H1 (cell line): ENCODE measurements at regions not wholly inside any gene's neighbourhood (a gene's known extent, or its start where the extent isn't known, plus 50 kb on each side); places are given as distances from the start of the nearest gene placed in this dataset.

Source experiments
- CTCF ChIA-PET: fragments of 300-600 bp; sonication (Branson Sonifier 250); formaldehyde crosslinking; loops from one replicate; lab custom pipeline; 2021; ENCODE audit not compliant: partially characterized antibody; lab: Charles Lee
- POLR2A ChIA-PET: fragments of 300-600 bp; sonication (Branson Sonifier 250); formaldehyde crosslinking; loops from one replicate; lab custom pipeline; 2021; ENCODE audit warnings: inconsistent platforms; ENCODE audit not compliant: partially characterized antibody; lab: Charles Lee
- DNase-seq, 2 experiments: peaks; one replicate each; pipeline versions ENCODE4 v3.0.0 to v3.0.0-alpha.2; 2010 to 2022; ENCODE audit warnings: low spot score in 2 of 2, low read depth in 1 of 2, mixed read lengths in 1 of 2
- FAIRE-seq: peaks from 2 replicates; lab custom pipeline; 2011; peaks lifted over from hg19 to GRCh38; lab: Jason Lieb, UNC
- H2AFZ ChIP-seq: 2 replicates; pipeline ENCODE4 v1.8.1; 2012; ENCODE audit warnings: low read length, inconsistent platforms
- H2AK5ac ChIP-seq: 2 replicates; pipeline ENCODE4 v1.6.1; 2013; ENCODE audit warnings: low read depth, low read length
- H2BK120ac ChIP-seq: replicated peaks from 2 replicates; pipeline ENCODE3; 2013; ENCODE audit warnings: low read depth, low read length, inconsistent platforms
- H2BK12ac ChIP-seq: 2 replicates; pipeline ENCODE4 v1.6.1; 2013; ENCODE audit warnings: low read depth, low read length
- H2BK15ac ChIP-seq: 2 replicates; pipeline ENCODE4 v1.6.1; 2013; ENCODE audit warnings: low read length
- H2BK20ac ChIP-seq: 2 replicates; pipeline ENCODE4 v1.6.1; 2013; ENCODE audit warnings: low read length
- H2BK5ac ChIP-seq: 2 replicates; pipeline ENCODE4 v1.6.1; 2013; ENCODE audit warnings: low read depth, low read length
- H3K14ac ChIP-seq: 2 replicates; pipeline ENCODE4 v1.6.1; 2013; ENCODE audit warnings: inconsistent platforms; ENCODE audit not compliant: insufficient read length
- H3K18ac ChIP-seq: 2 replicates; pipeline ENCODE4 v1.6.1; 2013; ENCODE audit warnings: low read length; ENCODE audit errors: extremely low read depth
- H3K23ac ChIP-seq: 2 replicates; pipeline ENCODE4 v1.6.1; 2013; ENCODE audit warnings: inconsistent platforms; ENCODE audit not compliant: insufficient read length
- H3K23me2 ChIP-seq: 2 replicates; pipeline ENCODE4 v1.6.1; 2013; ENCODE audit warnings: low read depth, low read length
- H3K27ac ChIP-seq: 2 replicates; pipeline ENCODE4 v1.6.1; 2011; ENCODE audit warnings: low read depth, low read length, inconsistent platforms
- H3K27me3 ChIP-seq, 4 experiments: replicated peaks in 1 of 4; 1 replicate in 1 of 4; 2 replicates in 3 of 4; pipeline versions ENCODE4 v1.6.1 to v1.8.1; 2011 to 2013; ENCODE audit warnings: low read length in 3 of 4, mild to moderate bottlenecking in 3 of 4, inconsistent platforms in 2 of 4, mixed read lengths in 2 of 4, moderate library complexity in 1 of 4; ENCODE audit not compliant: control insufficient read depth in 3 of 4, insufficient read depth in 3 of 4; ENCODE audit errors: extremely low read depth in 1 of 4
- H3K36me3 ChIP-seq, 4 experiments: 2 replicates each; pipeline versions ENCODE4 v1.6.1 to v1.8.1; 2011 to 2013; ENCODE audit warnings: mild to moderate bottlenecking in 4 of 4, low read length in 3 of 4, moderate library complexity in 2 of 4, control low read depth in 1 of 4, inconsistent platforms in 1 of 4; ENCODE audit not compliant: insufficient read depth in 4 of 4, control insufficient read depth in 2 of 4
- H3K4ac ChIP-seq: replicated peaks from 2 replicates; pipeline ENCODE3; 2013; ENCODE audit warnings: low read length, low read depth, mixed read lengths, inconsistent platforms; ENCODE audit not compliant: insufficient read length
- H3K4me1 ChIP-seq, 4 experiments: replicated peaks in 1 of 4; 1 replicate in 1 of 4; 2 replicates in 3 of 4; pipeline versions ENCODE4 v1.6.1 to v1.8.1; 2011 to 2013; ENCODE audit warnings: low read length in 3 of 4, inconsistent platforms in 2 of 4, mixed read lengths in 1 of 4; ENCODE audit not compliant: insufficient read depth in 4 of 4, control insufficient read depth in 3 of 4
- H3K4me2 ChIP-seq, 2 experiments: 2 replicates each; pipeline versions ENCODE4 v1.6.1 to v1.8.1; 2011 to 2013; ENCODE audit warnings: low read depth in 2 of 2, low read length in 2 of 2, control low read depth in 1 of 2, inconsistent platforms in 1 of 2, mild to moderate bottlenecking in 1 of 2; ENCODE audit not compliant: insufficient read depth in 1 of 2
- H3K4me3 ChIP-seq, 4 experiments: fragments of 200-600, 300-600 bp in 1 of 4; sonication (generic), shearing (Covaris generic), sonication (Bioruptor Twin) in 1 of 4; 2 replicates each; pipeline versions ENCODE4 v1.5.1 to v1.8.1; 2011 to 2016; ENCODE audit warnings: low read length in 4 of 4, low read depth in 3 of 4, control low read depth in 2 of 4, inconsistent platforms in 2 of 4, mild to moderate bottlenecking in 2 of 4, mixed read lengths in 1 of 4, moderate library complexity in 1 of 4; ENCODE audit not compliant: insufficient read depth in 2 of 4; ENCODE audit errors: extremely low read depth in 1 of 4
- H3K56ac ChIP-seq: replicated peaks from 2 replicates; pipeline ENCODE3; 2013; ENCODE audit warnings: low read depth, mild to moderate bottlenecking, mixed read lengths, low read length, inconsistent platforms; ENCODE audit not compliant: insufficient read length
- H3K79me1 ChIP-seq: 2 replicates; pipeline ENCODE4 v1.6.1; 2013; ENCODE audit warnings: low read depth, low read length, control low read depth
- H3K79me2 ChIP-seq, 2 experiments: 2 replicates each; pipeline versions ENCODE4 v1.6.1 to v1.8.1; 2012 to 2013; ENCODE audit warnings: low read length in 2 of 2, mild to moderate bottlenecking in 2 of 2, inconsistent platforms in 1 of 2; ENCODE audit not compliant: insufficient read depth in 2 of 2, control insufficient read depth in 1 of 2
- H3K9ac ChIP-seq, 4 experiments: replicated peaks in 1 of 4; 1 replicate in 1 of 4; 2 replicates in 3 of 4; pipeline versions ENCODE4 v1.6.1 to v1.8.1; 2011 to 2013; ENCODE audit warnings: low read depth in 3 of 4, low read length in 3 of 4, control low read depth in 2 of 4, mild to moderate bottlenecking in 2 of 4, moderate library complexity in 2 of 4, inconsistent platforms in 1 of 4; ENCODE audit errors: extremely low read depth in 1 of 4
- H3K9me3 ChIP-seq, 2 experiments: 2 replicates each; pipeline versions ENCODE4 v1.6.1 to v1.8.1; 2012 to 2013; ENCODE audit warnings: mild to moderate bottlenecking in 2 of 2, moderate library complexity in 2 of 2, control low read depth in 1 of 2, inconsistent platforms in 1 of 2, low read depth in 1 of 2, low read length in 1 of 2, mixed read lengths in 1 of 2; ENCODE audit not compliant: insufficient read depth in 2 of 2
- H4K20me1 ChIP-seq, 2 experiments: replicated peaks in 1 of 2; 2 replicates each; pipeline versions ENCODE3 to v1.8.1; 2011 to 2013; ENCODE audit warnings: inconsistent platforms in 2 of 2, low read length in 2 of 2, mild to moderate bottlenecking in 1 of 2; ENCODE audit not compliant: insufficient read depth in 2 of 2, control insufficient read depth in 1 of 2
- H4K5ac ChIP-seq: 2 replicates; pipeline ENCODE4 v1.6.1; 2013; ENCODE audit warnings: low read length, low read depth, mixed read lengths, inconsistent platforms; ENCODE audit not compliant: insufficient read length
- H4K8ac ChIP-seq: 2 replicates; pipeline ENCODE4 v1.8.0; 2013; ENCODE audit warnings: mild to moderate bottlenecking, moderate library complexity, low read length, inconsistent platforms; ENCODE audit not compliant: insufficient read depth; ENCODE audit errors: extremely low read depth
- H4K91ac ChIP-seq: replicated peaks from 2 replicates; pipeline ENCODE3; 2013; ENCODE audit warnings: low read length, mixed read lengths, inconsistent platforms; ENCODE audit not compliant: insufficient read length
- ASH2L ChIP-seq: fragments of 200-600, 300-600 bp; sonication (generic); IDR thresholded peaks from one replicate; pipeline ENCODE4 v1.7.1; 2017; ENCODE audit warnings: low read length
- CREB1 ChIP-seq: IDR thresholded peaks from 2 replicates; pipeline ENCODE4 v1.6.1; 2012; ENCODE audit warnings: inconsistent platforms
- FOSL1 ChIP-seq: IDR thresholded peaks from 2 replicates; pipeline ENCODE4 v1.6.1; 2011; ENCODE audit warnings: mild to moderate bottlenecking, low read depth, low read length, moderate library complexity; ENCODE audit not compliant: insufficient read depth
- JUN ChIP-seq: IDR thresholded peaks from 2 replicates; pipeline ENCODE4 v1.6.1; 2011; ENCODE audit warnings: low read depth, mild to moderate bottlenecking, improper control_type of control experiment, low read length
- KDM1A ChIP-seq: fragments of 200-600, 300-600 bp; sonication (generic); IDR thresholded peaks from 2 replicates; pipeline ENCODE4 v1.7.1; 2016; ENCODE audit warnings: mild to moderate bottlenecking, low read length, borderline replicate concordance
- MAX ChIP-seq: IDR thresholded peaks from 2 replicates; pipeline ENCODE4 v1.6.1; 2012; ENCODE audit warnings: inconsistent platforms
- SIX5 ChIP-seq: IDR thresholded peaks from 2 replicates; pipeline ENCODE4 v1.6.1; 2011; ENCODE audit warnings: mild to moderate bottlenecking, low read depth, low read length
- SUZ12 ChIP-seq: fragments of 200-600 bp; sonication (generic); IDR thresholded peaks from 2 replicates; pipeline ENCODE4 v1.6.1; 2012; ENCODE audit warnings: mild to moderate bottlenecking, inconsistent platforms, low read length, moderate library complexity, mixed read lengths
- TBP ChIP-seq: IDR thresholded peaks from 2 replicates; pipeline ENCODE4 v1.6.1; 2011; ENCODE audit warnings: low read depth, low read length, improper control_type of control experiment
- TCF12 ChIP-seq: IDR thresholded peaks from 2 replicates; pipeline ENCODE4 v1.6.1; 2011; ENCODE audit warnings: low read depth, mild to moderate bottlenecking, low read length
- WGBS, 2 experiments: shearing (Covaris generic) in 1 of 2; methylation state at CpG; one replicate each; pipeline versions ENCODE4 v1.1.6 to v1.1.7; 2013 to 2015; ENCODE audit warnings: low lambda C conversion rate in 2 of 2, mixed read lengths in 2 of 2, inconsistent platforms in 1 of 2, low coverage in 1 of 2, missing lambda C conversion rate in 1 of 2; ENCODE audit not compliant: insufficient replicate concordance in 2 of 2, insufficient coverage in 1 of 2, insufficient read length in 1 of 2; ENCODE audit errors: extremely low coverage in 1 of 2, missing lambda C conversion rate in 1 of 2; 5-methylcytosine and 5-hydroxymethylcytosine counted together
- TF ChIP-seq, protein P1 (sequence below): IDR thresholded peaks from 2 replicates; pipeline ENCODE4 v1.6.1; 2011; ENCODE audit warnings: low read length, improper control_type of control experiment
- TF ChIP-seq, protein P2 (sequence below), 3 experiments: IDR thresholded peaks; 1 replicate in 2 of 3; 2 replicates in 1 of 3; pipeline versions ENCODE4 v1.5.1 to v1.6.1; 2011; ENCODE audit warnings: low read length in 3 of 3, mild to moderate bottlenecking in 3 of 3, inconsistent platforms in 2 of 3, low read depth in 1 of 3, moderate library complexity in 1 of 3; ENCODE audit not compliant: insufficient read depth in 1 of 3; ENCODE audit errors: control extremely low read depth in 1 of 3

DNA sequence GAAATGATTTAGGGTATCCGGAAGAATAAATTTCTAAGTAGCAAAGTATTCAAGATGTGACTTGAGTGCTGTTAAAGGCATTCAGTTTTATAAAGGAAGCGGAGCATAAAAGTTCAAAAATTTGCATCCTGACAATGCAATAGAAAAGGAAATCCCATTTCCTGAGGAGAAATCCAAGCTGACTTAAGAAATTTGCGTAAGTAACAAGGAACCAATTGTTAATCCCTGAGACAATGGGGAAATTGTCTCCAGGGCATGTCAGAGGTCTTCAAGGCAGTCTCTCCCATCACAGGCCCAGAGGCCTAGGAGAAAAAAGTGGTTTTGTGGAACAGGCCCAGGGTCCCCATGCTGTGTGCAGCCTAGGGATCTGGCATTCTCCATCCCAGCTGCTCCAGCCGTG lies 416.0 kb downstream of the PRDM2 start:
- CTCF ChIA-PET = no interaction called here
- FAIRE-seq = no peak
- H3K27ac ChIP-seq = no peak overlapping the region
- TF ChIP-seq KDM1A = no peak
- TF ChIP-seq, protein P1, sequence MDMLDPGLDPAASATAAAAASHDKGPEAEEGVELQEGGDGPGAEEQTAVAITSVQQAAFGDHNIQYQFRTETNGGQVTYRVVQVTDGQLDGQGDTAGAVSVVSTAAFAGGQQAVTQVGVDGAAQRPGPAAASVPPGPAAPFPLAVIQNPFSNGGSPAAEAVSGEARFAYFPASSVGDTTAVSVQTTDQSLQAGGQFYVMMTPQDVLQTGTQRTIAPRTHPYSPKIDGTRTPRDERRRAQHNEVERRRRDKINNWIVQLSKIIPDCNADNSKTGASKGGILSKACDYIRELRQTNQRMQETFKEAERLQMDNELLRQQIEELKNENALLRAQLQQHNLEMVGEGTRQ = no peak
- TF ChIP-seq MAX = no peak
- TF ChIP-seq, protein P2, sequence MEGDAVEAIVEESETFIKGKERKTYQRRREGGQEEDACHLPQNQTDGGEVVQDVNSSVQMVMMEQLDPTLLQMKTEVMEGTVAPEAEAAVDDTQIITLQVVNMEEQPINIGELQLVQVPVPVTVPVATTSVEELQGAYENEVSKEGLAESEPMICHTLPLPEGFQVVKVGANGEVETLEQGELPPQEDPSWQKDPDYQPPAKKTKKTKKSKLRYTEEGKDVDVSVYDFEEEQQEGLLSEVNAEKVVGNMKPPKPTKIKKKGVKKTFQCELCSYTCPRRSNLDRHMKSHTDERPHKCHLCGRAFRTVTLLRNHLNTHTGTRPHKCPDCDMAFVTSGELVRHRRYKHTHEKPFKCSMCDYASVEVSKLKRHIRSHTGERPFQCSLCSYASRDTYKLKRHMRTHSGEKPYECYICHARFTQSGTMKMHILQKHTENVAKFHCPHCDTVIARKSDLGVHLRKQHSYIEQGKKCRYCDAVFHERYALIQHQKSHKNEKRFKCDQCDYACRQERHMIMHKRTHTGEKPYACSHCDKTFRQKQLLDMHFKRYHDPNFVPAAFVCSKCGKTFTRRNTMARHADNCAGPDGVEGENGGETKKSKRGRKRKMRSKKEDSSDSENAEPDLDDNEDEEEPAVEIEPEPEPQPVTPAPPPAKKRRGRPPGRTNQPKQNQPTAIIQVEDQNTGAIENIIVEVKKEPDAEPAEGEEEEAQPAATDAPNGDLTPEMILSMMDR (IDR thresholded peaks at IDR 0.05; ENCODE audit: control extremely low read depth in 1 of 3, insufficient read depth in 1 of 3, low read depth in 1 of 3, low read length in 3 of 3) = no peak
- no peak for TF ChIP-seq TCF12
- TF ChIP-seq CREB1 = no peak
- TF ChIP-seq SUZ12 = no peak
- TF ChIP-seq FOSL1 = no peak
- TF ChIP-seq ASH2L = no peak
- TF ChIP-seq JUN = no peak
- no peak for TF ChIP-seq TBP
- no peak for TF ChIP-seq SIX5

More for the DNA sequence above, 416.0 kb downstream of the PRDM2 start:
- H3K4me3 ChIP-seq = no peak overlapping the region
- no peaks in the 10 kb centered on the region; a peak in 2 of 7 replicates for H3K4me1 ChIP-seq
- H2AFZ ChIP-seq = no peak overlapping the region
- H2BK12ac ChIP-seq = no peak overlapping the region
- no peak overlapping the region for H2BK20ac ChIP-seq
- no peaks in the 10 kb centered on the region for H3K79me2 ChIP-seq
- H3K23ac ChIP-seq = no peak overlapping the region
- 91% methylated on average over 4 of the region's 4 CpGs; no CpG with 5 or more reads in 1 of the 2 experiments for WGBS, 2 experiments
- no peak overlapping the region for H3K14ac ChIP-seq
- peaks cover 4 to 5% of the 10 kb centered on the region in 2 experiments; a peak in 2 of 4 replicates for H3K9me3 ChIP-seq
- H3K79me1 ChIP-seq = no peaks in the 10 kb centered on the region
- no peak overlapping the region for H3K9ac ChIP-seq
- H3K23me2 ChIP-seq = no peaks in the 10 kb centered on the region
- H3K36me3 ChIP-seq = no peaks in the 10 kb centered on the region
- no peak overlapping the region for H3K4ac ChIP-seq
- no peak overlapping the region for H2BK120ac ChIP-seq
- H3K4me2 ChIP-seq = no peak overlapping the region
- DNase-seq = no peak
- H4K8ac ChIP-seq = no peak overlapping the region
- H3K18ac ChIP-seq = no peak overlapping the region
- no peak overlapping the region for H4K5ac ChIP-seq
- no peak overlapping the region for H4K91ac ChIP-seq
- H2AK5ac ChIP-seq = no peak overlapping the region
- H4K20me1 ChIP-seq = no peaks in the 10 kb centered on the region
- H2BK5ac ChIP-seq = no peak overlapping the region
- no peak overlapping the region for H3K56ac ChIP-seq
- H2BK15ac ChIP-seq = no peak overlapping the region
- POLR2A ChIA-PET = no interaction called here
- H3K27me3 ChIP-seq = no peaks in the 10 kb centered on the region
